ENCODE measurements at regions not wholly inside any gene's neighbourhood (a gene's known extent, or its start where the extent isn't known, plus 50 kb on each side); places are given as distances from the start of the nearest gene placed in this dataset.

DNA sequence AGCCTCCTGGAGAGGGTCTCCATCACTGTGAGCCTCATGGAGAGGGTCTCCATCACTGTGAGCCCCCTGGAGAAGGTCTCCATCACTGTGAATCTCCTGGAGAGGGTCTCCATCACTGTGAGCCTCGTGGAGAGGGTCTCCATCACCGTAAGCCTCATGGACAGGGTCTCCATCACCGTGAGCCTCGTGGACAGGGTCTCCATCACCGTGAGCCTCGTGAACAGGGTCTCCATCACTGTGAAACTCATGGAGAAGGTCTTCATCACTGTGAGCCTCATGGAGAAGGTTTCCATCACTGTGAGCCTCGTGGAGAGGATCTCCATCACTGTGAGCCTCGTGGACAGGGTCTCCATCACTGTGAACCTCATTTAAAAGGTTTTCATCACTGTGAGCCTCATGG is 140.0 kb downstream of the ERMARD start:
- TF ChIP-seq, protein P1, sequence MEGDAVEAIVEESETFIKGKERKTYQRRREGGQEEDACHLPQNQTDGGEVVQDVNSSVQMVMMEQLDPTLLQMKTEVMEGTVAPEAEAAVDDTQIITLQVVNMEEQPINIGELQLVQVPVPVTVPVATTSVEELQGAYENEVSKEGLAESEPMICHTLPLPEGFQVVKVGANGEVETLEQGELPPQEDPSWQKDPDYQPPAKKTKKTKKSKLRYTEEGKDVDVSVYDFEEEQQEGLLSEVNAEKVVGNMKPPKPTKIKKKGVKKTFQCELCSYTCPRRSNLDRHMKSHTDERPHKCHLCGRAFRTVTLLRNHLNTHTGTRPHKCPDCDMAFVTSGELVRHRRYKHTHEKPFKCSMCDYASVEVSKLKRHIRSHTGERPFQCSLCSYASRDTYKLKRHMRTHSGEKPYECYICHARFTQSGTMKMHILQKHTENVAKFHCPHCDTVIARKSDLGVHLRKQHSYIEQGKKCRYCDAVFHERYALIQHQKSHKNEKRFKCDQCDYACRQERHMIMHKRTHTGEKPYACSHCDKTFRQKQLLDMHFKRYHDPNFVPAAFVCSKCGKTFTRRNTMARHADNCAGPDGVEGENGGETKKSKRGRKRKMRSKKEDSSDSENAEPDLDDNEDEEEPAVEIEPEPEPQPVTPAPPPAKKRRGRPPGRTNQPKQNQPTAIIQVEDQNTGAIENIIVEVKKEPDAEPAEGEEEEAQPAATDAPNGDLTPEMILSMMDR (IDR thresholded peaks at IDR 0.05), result no peak
- no peak for TF ChIP-seq EP300 (IDR thresholded peaks at IDR 0.05)
- no peak for TF ChIP-seq POLR2AphosphoS5 (IDR thresholded peaks at IDR 0.05)
